HG02642 (cell line): ENCODE measurements at regions not wholly inside any gene's neighbourhood (a gene's known extent, or its start where the extent isn't known, plus 50 kb on each side); places are given as distances from the start of the nearest gene placed in this dataset.

Experiments
- ATAC-seq: cut with Tn5 transposase; IDR thresholded peaks from one replicate; pipeline ENCODE4 v1.9.1; 2021; ENCODE audit warnings: mild to moderate bottlenecking; ENCODE audit not compliant: unreplicated experiment, poor library complexity

- no peak for ATAC-seq
Observed at GRCh38 chr3:148191966-148192365, 505.7 kb upstream of the AGTR1 start.

DNA sequence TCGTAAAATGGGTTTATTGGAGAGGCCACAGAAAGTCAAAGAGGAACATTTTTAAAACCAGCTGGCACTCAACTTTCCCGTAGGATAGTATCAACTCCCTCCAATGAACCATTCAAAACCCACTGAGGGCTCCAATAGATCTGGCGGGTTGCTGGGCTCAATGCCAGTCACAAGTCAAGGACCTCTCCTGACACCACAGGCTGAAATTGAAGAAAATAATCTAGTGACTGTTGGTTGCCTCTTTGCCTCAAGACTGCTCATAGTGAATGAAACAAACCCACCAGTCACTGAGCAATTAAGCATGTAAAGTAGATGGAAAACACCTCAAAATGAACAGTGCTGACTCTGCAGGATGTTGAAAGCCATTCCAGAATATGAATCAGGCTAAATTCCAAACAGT, 500.6 kb upstream of the AGTR1 start:
- no peak for ATAC-seq

DNA sequence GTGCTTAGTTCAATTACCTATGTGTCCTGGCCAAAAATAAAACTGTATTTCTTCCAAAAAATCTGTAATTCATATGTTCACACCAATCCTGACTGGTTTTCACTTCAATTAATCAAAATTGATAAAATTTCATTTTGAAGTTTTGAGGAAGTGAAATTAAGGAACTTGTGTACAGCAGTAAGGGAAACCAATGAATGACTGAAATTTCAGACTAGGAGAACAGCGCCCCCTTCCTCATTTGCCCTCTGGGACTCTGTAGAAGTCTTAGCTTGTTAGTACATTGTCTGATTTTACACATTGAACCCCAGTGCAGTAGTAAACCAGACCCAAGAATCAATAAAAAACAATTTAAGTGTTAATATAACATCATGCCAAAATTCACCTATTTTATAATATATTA, 495.3 kb upstream of the AGTR1 start:
- no peak for ATAC-seq

DNA sequence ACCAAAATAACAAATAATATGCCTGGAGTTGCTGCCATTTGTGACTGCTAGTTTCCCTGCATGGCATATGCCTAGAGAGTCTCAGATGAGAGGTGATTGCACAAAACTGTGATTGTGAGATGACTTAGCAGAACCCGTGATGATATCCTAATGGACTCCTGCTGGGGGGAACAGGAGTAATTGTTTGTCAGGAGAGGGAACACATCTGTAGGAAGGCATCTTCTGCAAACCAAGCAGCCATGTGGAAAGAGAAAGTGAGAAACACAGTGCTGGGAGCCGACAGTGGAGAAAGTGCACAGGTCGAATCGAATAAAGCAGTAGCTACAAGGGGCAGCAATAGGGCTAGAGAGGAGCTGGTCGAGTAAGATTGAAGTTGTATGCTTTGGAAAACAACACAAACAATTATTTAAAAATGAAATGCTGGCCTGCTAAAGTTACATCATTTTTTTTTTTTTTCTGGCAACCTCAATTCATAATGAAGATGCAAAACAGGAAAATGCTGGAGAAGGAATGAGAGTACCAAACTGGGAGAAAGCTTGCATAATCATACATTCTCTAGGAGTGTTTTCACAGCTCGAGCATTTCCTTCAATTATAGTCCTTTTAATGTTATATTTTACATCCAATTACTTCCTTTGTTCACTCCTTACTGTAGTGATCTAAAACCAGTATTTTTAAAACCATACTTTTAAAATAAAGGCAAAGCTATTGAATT, 494.2 kb upstream of the AGTR1 start:
- no peak for ATAC-seq

GRCh38 chr3:148204131-148204530, 493.6 kb upstream of the AGTR1 start:
- no peak for ATAC-seq

- no peak for ATAC-seq
Observed at GRCh38 chr3:148205977-148206376, 491.7 kb upstream of the AGTR1 start.

DNA sequence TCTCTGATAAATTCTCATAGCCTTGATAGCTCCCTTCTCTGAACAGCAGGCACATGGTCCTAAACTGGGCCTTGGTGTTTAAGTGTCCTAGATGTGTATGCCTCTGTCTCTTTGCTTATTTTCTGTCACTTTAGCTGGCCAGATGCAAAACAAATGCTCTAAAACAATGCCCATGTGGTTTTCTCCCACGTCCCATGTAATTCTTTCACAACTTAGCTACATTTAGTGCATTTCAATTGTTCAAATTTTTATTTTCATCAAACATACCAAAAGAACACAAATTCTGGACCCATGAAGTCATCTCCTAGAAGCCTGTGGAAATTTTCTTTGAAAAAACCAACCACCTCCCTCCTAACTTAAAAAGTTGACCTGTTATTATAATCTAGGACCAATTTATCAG, 491.3 kb upstream of the AGTR1 start:
- no peak for ATAC-seq

DNA sequence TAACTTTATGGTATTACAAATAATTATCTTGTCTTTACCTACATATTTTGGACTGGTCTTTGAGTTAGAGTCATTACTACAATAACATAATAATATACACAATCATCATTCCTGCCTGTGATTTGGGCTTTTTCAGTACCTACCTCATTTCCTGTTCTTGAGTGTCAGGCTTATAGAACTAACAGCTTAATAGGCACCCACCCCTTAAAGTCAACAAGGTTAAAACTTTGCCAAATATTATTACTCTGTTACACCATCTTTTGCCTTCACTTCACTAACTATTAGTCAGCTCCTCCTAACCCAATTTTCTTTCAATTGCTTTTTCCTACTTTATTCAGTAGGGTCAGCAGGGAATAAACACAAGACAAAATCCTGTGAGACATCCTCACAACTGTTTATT, 488.7 kb upstream of the AGTR1 start:
- ATAC-seq: no peak

DNA sequence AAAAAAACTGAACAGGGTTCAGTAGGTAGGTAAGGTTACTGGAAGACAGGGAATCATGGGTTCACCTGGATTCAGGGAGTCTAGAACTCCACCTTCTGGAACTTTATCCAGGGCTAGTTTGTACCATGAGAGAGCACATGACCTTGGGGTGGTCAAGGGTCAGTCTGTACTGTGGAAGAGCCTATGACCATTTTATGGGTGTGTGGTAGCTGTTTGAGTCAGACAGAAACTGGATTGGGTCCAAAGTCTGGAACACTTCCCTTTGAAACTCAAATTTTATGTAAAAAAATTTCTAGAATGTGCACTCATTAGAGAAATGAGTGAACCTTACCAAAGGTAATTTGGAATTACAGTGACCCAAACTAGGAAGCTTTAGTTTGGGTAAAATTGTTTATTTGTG, 486.0 kb upstream of the AGTR1 start:
- no peak for ATAC-seq

GRCh38 chr3:148214705-148215104, 483.0 kb upstream of the AGTR1 start:
- ATAC-seq: no peak

DNA sequence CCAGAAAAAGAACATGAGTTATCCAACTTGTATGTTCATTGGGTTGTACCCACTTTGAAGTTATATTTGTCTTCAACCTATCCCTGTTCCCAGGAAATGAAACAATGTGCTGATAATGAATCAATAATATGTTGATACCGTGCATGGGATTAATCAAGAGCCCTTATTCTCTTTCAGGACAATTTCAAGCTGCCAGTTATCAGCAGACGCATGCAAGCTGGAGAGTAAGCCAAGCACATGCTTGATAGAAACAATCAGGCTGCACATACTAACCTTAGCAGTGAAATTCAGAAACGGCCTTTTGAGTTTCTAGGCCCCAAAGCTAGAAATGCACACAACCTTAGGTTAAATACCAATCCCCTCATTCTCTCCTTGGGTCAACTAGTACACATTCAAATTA, 480.4 kb upstream of the AGTR1 start:
- no peak for ATAC-seq

DNA sequence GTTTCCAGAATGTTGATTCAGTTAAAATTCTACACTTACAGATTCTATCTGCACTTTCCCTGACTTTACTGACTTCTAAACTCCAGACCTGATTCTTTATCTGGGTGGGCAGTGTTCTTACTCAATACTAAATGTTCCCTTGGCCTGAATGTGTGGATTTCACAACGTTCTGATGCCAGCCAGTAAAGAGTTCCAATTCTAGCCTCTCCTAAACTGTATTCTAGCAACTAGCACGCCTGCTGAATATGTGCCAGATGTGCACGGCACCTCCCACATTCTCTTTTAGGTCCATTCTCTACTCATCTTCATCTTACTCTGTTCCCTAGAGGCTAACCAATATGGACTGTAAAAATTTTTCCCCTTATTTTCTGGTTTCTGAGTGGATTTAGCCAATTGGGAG, 479.5 kb upstream of the AGTR1 start:
- ATAC-seq: no peak

DNA sequence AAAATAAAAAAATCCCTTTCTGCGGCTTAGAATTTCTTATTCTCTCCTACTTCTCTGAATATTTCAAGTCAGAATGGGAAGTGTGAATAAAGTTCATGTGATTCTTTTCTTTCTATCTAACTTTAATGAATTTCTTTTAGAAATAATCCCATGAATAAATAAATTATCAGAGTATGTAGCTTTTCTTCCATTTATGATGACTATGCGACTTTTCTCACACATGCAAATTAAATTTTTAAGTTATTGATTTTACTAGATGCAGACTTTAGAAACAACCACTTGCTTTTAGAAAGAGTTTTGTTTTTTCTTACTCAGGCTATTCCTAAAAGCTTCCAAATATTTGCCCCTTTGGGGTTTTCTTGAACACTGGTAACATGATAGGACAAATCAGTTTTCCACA, 477.7 kb upstream of the AGTR1 start:
- no peak for ATAC-seq

DNA sequence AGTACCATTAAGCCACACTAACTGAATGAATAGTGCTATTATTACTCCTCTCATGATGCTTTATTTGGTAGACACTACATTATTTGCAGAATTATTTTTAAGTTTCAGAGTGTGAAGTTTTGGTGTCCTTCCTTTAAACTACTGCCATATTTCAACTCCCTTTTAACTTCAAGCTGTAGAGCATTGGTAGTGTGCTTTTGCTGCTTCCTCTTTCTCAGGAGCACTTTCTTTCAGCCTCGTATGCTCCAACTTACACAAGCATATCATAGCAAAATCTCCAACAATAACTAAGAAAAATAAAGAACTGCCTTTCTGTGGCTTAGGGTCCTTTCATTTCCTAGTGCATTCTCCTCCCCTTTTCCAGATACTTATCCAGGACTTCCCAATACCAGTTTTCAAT, 476.4 kb upstream of the AGTR1 start:
- no peak for ATAC-seq

GRCh38 chr3:148223266-148223665, 474.4 kb upstream of the AGTR1 start:
- ATAC-seq: no peak

DNA sequence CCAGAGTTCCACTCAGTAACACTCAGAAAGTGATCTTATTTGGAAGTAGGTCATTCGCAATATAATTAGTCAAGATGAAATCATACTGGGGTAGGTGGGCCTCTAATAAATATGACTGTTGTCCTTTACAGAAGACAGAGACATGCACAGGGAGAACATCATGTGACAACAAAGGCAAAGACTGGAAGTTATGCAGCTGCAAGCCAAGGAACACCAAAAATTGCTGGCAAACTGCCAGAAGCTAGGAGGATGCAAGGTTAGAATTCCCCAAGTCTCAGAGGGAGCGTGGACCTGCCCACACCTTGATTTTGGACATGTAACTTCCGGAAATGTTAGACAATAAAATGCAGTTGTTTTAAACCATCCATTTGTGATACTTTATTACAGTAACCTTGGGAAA, 471.5 kb upstream of the AGTR1 start:
- ATAC-seq: no peak

GRCh38 chr3:148227534-148227933, 470.2 kb upstream of the AGTR1 start:
- ATAC-seq: no peak

GRCh38 chr3:148229107-148229506, 468.6 kb upstream of the AGTR1 start:
- ATAC-seq: peak; percentile 75

- ATAC-seq: no peak
Observed at GRCh38 chr3:148230473-148230872, 467.2 kb upstream of the AGTR1 start.

- no peak for ATAC-seq
Observed at GRCh38 chr3:148232389-148232788, 465.3 kb upstream of the AGTR1 start.

GRCh38 chr3:148233403-148233802, 464.3 kb upstream of the AGTR1 start:
- ATAC-seq: no peak

DNA sequence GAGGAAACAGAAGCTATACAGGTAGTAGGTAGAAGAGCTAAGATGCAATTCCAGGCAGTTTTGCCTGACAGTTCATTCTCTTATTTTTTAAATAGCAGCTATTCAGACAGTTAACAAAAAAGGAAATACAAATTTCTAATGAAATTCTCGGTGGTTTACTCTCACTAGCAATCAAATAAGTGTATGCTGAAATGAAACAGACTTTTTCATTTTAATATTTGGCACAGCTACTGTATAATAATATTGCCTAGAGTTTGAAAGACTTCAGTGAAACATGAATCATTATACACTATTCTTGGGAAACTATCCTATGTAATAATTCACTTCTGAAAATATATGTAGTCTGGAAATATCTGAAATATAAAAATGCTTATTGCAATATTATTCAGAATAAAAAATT, 463.2 kb upstream of the AGTR1 start:
- no peak for ATAC-seq

DNA sequence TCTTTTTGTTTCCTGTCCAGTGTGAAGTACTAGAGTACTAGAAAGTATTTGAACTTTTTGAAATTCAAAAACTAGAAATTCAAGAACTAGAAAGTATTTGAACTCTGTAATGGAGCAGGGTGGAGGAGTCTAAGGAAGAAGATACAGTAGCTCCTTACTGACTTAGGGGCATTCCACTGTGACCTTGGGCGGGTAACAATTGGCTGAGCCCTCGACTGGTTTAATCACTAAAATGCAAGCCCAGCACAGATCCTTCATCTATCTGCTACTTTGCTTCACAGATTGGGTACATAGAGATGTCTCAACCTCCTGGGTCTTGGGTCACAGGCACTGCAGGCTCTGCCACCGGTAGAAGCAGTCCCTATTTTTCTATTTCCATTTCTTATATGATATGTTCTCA, 462.1 kb upstream of the AGTR1 start:
- no peak for ATAC-seq
